IMR-90 (cell line): ENCODE measurements at regions not wholly inside any gene's neighbourhood (a gene's known extent, or its start where the extent isn't known, plus 50 kb on each side); places are given as distances from the start of the nearest gene placed in this dataset.

Experiments used
- ATAC-seq: fragments of 200-7000 bp; cut with Tn5 transposase; 2 replicates; pipeline ENCODE4 v1.9.1; 2020; ENCODE audit warnings: low read depth, mild to moderate bottlenecking, moderate library complexity
- BruUV-seq: library from RNA; stranded (reverse); fragments of 400-500 nt; replicated peaks from 2 replicates; lab custom pipeline; 2021; lab: Mats Ljungman, UMichigan
- CTCF ChIA-PET: fragments of 300-600 bp; formaldehyde crosslinking; extraction: SDS; loops from one replicate; lab custom pipeline; 2021; ENCODE audit warnings: antibody characterized with exemption; lab: Yijun Ruan, JAX
- POLR2A ChIA-PET: fragments of 300-600 bp; sonication (Branson Sonifier 250); formaldehyde crosslinking; loops from one replicate; lab custom pipeline; 2022; ENCODE audit warnings: antibody characterized with exemption; ENCODE audit not compliant: unreplicated experiment; lab: Charles Lee
- DNase-seq: peaks from one replicate; pipeline ENCODE4 v3.0.0; 2013
- H2AFZ ChIP-seq: replicated peaks from 2 replicates; pipeline ENCODE3; 2013; ENCODE audit warnings: low read length, mild to moderate bottlenecking; ENCODE audit not compliant: poor library complexity
- H2AK5ac ChIP-seq: 2 replicates; pipeline ENCODE4 v1.6.1; 2013; ENCODE audit warnings: low read depth, low read length, inconsistent platforms
- H2AK9ac ChIP-seq: replicated peaks from 2 replicates; pipeline ENCODE3; 2013; ENCODE audit warnings: mild to moderate bottlenecking, low read depth, low read length, moderate library complexity; ENCODE audit not compliant: poor library complexity
- H2BK120ac ChIP-seq: 2 replicates; pipeline ENCODE4 v1.6.1; 2013; ENCODE audit warnings: low read depth, low read length, inconsistent platforms
- H2BK15ac ChIP-seq: 3 replicates; pipeline ENCODE4 v1.6.1; 2013; ENCODE audit warnings: low read depth, low read length, inconsistent platforms
- H2BK20ac ChIP-seq: 2 replicates; pipeline ENCODE4 v1.6.1; 2013; ENCODE audit warnings: low read depth, mild to moderate bottlenecking, inconsistent platforms, low read length, moderate library complexity
- H2BK5ac ChIP-seq: 2 replicates; pipeline ENCODE4 v1.6.1; 2013; ENCODE audit warnings: mild to moderate bottlenecking, low read depth, low read length, inconsistent platforms; ENCODE audit not compliant: poor library complexity, severe bottlenecking
- H3K14ac ChIP-seq: replicated peaks from 2 replicates; pipeline ENCODE4 v1.6.1; 2013; ENCODE audit warnings: low read depth, low read length, inconsistent platforms
- H3K18ac ChIP-seq: 2 replicates; pipeline ENCODE4 v1.6.1; 2013; ENCODE audit warnings: low read depth, low read length, control low read depth
- H3K23ac ChIP-seq: 2 replicates; pipeline ENCODE4 v1.6.1; 2013; ENCODE audit warnings: low read depth, low read length, inconsistent platforms
- H3K27ac ChIP-seq: 2 replicates; pipeline ENCODE4 v1.5.1; 2013; ENCODE audit warnings: mild to moderate bottlenecking, control low read depth, low read length; ENCODE audit not compliant: insufficient read depth
- H3K27me3 ChIP-seq: 2 replicates; pipeline ENCODE4 v1.6.1; 2013; ENCODE audit warnings: low read length; ENCODE audit not compliant: control insufficient read depth, insufficient read depth
- H3K36me3 ChIP-seq: 2 replicates; pipeline ENCODE4 v1.6.1; 2013; ENCODE audit warnings: low read length, mixed read lengths; ENCODE audit not compliant: control insufficient read depth, insufficient read depth
- H3K4ac ChIP-seq: 2 replicates; pipeline ENCODE4 v1.6.1; 2013; ENCODE audit warnings: low read depth, low read length, inconsistent platforms
- H3K4me1 ChIP-seq: 2 replicates; pipeline ENCODE4 v1.6.1; 2013; ENCODE audit warnings: low read length, mixed read lengths; ENCODE audit not compliant: control insufficient read depth, insufficient read depth
- H3K4me2 ChIP-seq: 2 replicates; pipeline ENCODE4 v1.6.1; 2013; ENCODE audit warnings: low read depth, mild to moderate bottlenecking, control low read depth, low read length, moderate library complexity
- H3K4me3 ChIP-seq: 2 replicates; pipeline ENCODE4 v1.5.1; 2013; ENCODE audit warnings: low read depth, mild to moderate bottlenecking, control low read depth, low read length, moderate library complexity; ENCODE audit not compliant: insufficient read depth
- H3K56ac ChIP-seq: 2 replicates; pipeline ENCODE4 v1.6.1; 2013; ENCODE audit warnings: low read length, inconsistent platforms; ENCODE audit not compliant: insufficient read depth; ENCODE audit errors: extremely low read depth
- H3K79me1 ChIP-seq, 2 experiments: 2 replicates each; pipeline ENCODE4 v1.6.1; 2013; ENCODE audit warnings: low read length in 2 of 2, inconsistent platforms in 1 of 2, low read depth in 1 of 2
- H3K9ac ChIP-seq: 2 replicates; pipeline ENCODE4 v1.6.1; 2013; ENCODE audit warnings: low read depth, low read length, control low read depth
- H3K9me1 ChIP-seq: 2 replicates; pipeline ENCODE4 v1.6.1; 2013; ENCODE audit warnings: low read length, inconsistent platforms; ENCODE audit not compliant: insufficient read depth
- H3K9me3 ChIP-seq: 2 replicates; pipeline ENCODE4 v1.6.1; 2013; ENCODE audit warnings: low read length; ENCODE audit not compliant: control insufficient read depth, insufficient read depth
- H4K20me1 ChIP-seq: 2 replicates; pipeline ENCODE4 v1.6.1; 2013; ENCODE audit warnings: low read length, inconsistent platforms; ENCODE audit not compliant: insufficient read depth
- H4K5ac ChIP-seq: 2 replicates; pipeline ENCODE4 v1.6.1; 2013; ENCODE audit warnings: mild to moderate bottlenecking, low read depth, low read length, control low read depth
- H4K8ac ChIP-seq, 2 experiments: 2 replicates each; pipeline ENCODE4 v1.6.1; 2013; ENCODE audit warnings: low read depth in 2 of 2, low read length in 2 of 2, control low read depth in 1 of 2, inconsistent platforms in 1 of 2
- H4K91ac ChIP-seq: 2 replicates; pipeline ENCODE4 v1.6.1; 2013; ENCODE audit warnings: low read depth, low read length, inconsistent platforms; ENCODE audit not compliant: insufficient read depth
- CEBPB ChIP-seq: IDR thresholded peaks from 2 replicates; pipeline ENCODE4 v1.6.1; 2012; ENCODE audit warnings: low read depth, low read length, improper control_type of control experiment
- CHD1 ChIP-seq: IDR thresholded peaks from 2 replicates; pipeline ENCODE4 v1.6.1; 2012; ENCODE audit warnings: low read depth, low read length, improper control_type of control experiment
- MAFK ChIP-seq: IDR thresholded peaks from 2 replicates; pipeline ENCODE4 v1.6.1; 2012; ENCODE audit warnings: low read depth, low read length, improper control_type of control experiment
- MAZ ChIP-seq: IDR thresholded peaks from 2 replicates; pipeline ENCODE4 v1.6.1; 2012; ENCODE audit warnings: low read depth, mild to moderate bottlenecking, low read length, improper control_type of control experiment, moderate library complexity, borderline replicate concordance
- NFE2L2 ChIP-seq: fragments of 150-350 bp; IDR thresholded peaks from 2 replicates; pipeline ENCODE4 v1.6.1; 2016; ENCODE audit warnings: low read depth, mild to moderate bottlenecking, low read length
- RAD21 ChIP-seq: IDR thresholded peaks from 2 replicates; pipeline ENCODE4 v1.6.1; 2012; ENCODE audit warnings: low read length, improper control_type of control experiment
- RCOR1 ChIP-seq: IDR thresholded peaks from 2 replicates; pipeline ENCODE4 v1.6.1; 2012; ENCODE audit warnings: mild to moderate bottlenecking, low read length, improper control_type of control experiment; ENCODE audit not compliant: insufficient replicate concordance
- SMC3 ChIP-seq: fragments of 150-350 bp; IDR thresholded peaks from 2 replicates; pipeline ENCODE4 v1.6.1; 2016; ENCODE audit warnings: low read depth, mild to moderate bottlenecking, antibody characterized with exemption, low read length, moderate library complexity
- WGBS, 2 experiments: methylation state at CpG; one replicate each; pipeline versions ENCODE4 v1.1.5 to v1.1.7; 2013; ENCODE audit warnings: missing lambda C conversion rate in 2 of 2; ENCODE audit not compliant: insufficient read length in 1 of 2; ENCODE audit errors: extremely low coverage in 2 of 2; 5-methylcytosine and 5-hydroxymethylcytosine counted together
- dilution Hi-C: fragments of 300-500 bp; cut with HindIII; formaldehyde crosslinking; loops from one replicate; pipeline ENCODE4 v1.14.3; 2018; ENCODE audit warnings: low sequenced_read_pairs; ENCODE audit not compliant: unreplicated experiment
- in situ Hi-C: fragments of 300-500 bp; cut with MboI; formaldehyde crosslinking; loops from 3 replicates; pipeline ENCODE4 v1.14.3; 2019; ENCODE audit warnings: low sequenced_read_pairs, inconsistent platforms, mixed read lengths
- intact Hi-C: fragments of 100-400 bp; cut with micrococcal nuclease; formaldehyde crosslinking; loops from 2 replicates; pipeline ENCODE4 v1.10.0; 2022
- TF ChIP-seq, protein P1 (sequence below): fragments of 150-350 bp; IDR thresholded peaks from 2 replicates; pipeline ENCODE4 v1.6.1; 2016; ENCODE audit warnings: low read depth, mild to moderate bottlenecking, low read length, moderate library complexity, borderline replicate concordance
- TF ChIP-seq, protein P2 (sequence below): conservative IDR thresholded peaks from 2 replicates; pipeline ENCODE4 v1.5.1; 2012; ENCODE audit warnings: mild to moderate bottlenecking, low read depth, low read length, improper control_type of control experiment

DNA sequence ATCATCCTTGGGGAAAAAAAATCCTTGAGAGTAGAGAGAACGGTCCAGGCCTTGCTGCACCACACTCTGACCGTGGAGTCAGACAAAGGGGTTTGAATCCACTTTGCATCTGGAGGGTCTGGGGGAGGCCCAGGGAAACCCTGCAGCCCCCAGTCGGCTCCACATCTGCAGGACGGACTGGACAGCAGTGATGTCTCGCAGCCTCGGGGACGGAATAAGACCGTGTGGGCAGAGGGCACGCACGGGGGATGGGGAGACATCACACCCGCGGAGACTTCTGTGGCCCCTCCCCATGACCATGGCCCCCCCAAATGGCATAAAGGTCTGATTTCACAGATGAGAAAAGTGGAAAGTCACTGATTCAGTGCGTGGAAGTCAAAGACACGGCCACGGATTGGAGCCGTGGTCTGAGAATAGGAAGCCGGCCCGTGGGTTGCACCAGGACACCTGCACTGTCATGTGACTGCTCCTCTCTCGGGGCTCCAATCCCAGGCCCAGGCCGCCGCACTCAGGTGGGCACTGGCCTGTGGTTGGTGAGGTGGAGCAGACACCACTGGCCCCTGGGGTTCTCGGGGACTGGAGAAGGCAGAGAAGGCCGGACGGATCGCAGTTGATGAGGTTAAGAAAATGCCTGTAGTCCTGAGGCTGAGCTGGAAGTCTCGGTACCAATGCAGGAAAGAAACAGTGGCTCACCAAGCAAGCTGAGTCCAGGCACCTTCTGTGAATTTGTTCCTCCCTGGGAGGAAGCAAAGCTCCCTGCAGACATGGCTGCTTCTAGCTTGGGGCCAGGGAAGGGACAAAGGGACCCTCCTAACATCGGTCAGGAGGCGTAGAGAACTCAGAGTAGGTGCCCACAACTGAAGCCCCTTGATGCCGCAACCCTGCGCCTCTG, 61.8 kb downstream of the RTP5 start (continued):
- TF ChIP-seq MAFK = no peak

DNA sequence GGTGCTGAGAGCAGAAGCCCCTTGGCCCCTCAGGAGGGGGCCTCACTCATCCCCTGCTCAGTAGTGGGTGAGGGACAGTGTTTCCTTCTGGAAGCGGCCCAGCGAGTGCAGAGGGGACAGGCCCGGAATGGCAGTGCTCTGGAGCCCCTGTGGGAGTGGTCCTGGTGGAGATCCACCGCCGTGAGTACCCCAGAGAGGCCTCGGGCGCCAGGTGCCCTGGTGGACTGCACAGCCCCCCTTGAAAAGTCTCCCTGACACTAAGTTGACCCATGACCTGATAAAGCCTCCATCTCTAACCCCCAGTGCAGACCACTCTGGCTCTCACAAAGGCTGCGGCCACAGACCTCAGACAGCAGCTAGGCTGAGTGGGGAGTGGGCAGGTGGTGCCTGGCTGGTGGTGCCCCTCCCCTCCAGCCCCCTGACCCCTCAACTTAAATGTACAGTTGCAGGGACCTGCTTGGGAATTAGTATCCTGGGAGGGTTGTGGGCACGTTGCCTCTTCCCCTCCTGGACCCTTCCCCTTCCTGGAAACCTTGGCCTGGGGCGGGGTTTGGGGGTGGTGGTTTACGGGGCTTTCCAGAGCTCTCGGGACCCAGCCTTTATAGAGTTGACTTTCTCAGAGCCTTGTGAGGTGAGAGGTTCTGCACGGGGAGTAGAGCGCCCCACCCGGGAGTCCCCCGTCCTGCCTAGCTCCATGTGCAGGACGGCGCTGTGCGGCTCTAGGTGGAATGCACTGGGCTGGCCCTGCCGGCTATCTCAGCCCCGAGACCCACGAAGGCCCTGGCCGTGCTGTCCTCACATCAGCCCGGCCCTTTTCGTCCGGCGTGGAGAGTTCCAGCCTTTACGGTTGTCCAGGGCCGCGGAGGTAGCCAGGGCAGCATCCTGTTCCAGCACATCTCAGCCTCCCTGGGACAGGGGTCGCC, 62.7 kb downstream of the RTP5 start:
- Histone ChIP-seq H3K18ac (no peak overlapping the region), H3K4me2 (no peak overlapping the region), H4K91ac (no peak overlapping the region), H3K79me1 (no peaks in the 10 kb centered on the region), H3K36me3 (no peaks in the 10 kb centered on the region), H3K27me3 (peaks cover 6% of the 10 kb centered on the region; the same call in 1 of the 2 replicates), H2BK120ac (no peak overlapping the region), H3K23ac (no peak overlapping the region), H2AK5ac (no peak overlapping the region), H3K4me3 (no peak overlapping the region), H4K8ac (no peak overlapping the region), H2BK15ac (no peak overlapping the region), H4K5ac (no peak overlapping the region), H3K4ac (no peak overlapping the region), H3K27ac (no peak overlapping the region), H3K9me3 (peaks cover 3% of the 10 kb centered on the region; the same call in 1 of the 2 replicates), H4K20me1 (no peaks in the 10 kb centered on the region), H3K56ac (no peak overlapping the region), H3K9me1 (no peaks in the 10 kb centered on the region), H3K4me1 (peaks cover 4% of the 10 kb centered on the region; the same call in 1 of the 2 replicates), H2AFZ (no peak overlapping the region), H2BK5ac (no peak overlapping the region), H3K9ac (no peak overlapping the region), H2BK20ac (no peak overlapping the region), H3K14ac (no peak overlapping the region), H2AK9ac (no peak overlapping the region)
- ChIA-PET POLR2A (no interaction called here), CTCF (no interaction called here)
- BruUV-seq = no TSS peak
- dilution Hi-C loops (no loop called here), in situ Hi-C loops (no loop called here), intact Hi-C loops (no loop called here)
- TF ChIP-seq MAZ (no peak), RAD21 (no peak), CEBPB (no peak), MAFK (no peak), NFE2L2 (no peak), SMC3 (no peak), RCOR1 (no peak), CHD1 (no peak)
- TF ChIP-seq, protein P1, sequence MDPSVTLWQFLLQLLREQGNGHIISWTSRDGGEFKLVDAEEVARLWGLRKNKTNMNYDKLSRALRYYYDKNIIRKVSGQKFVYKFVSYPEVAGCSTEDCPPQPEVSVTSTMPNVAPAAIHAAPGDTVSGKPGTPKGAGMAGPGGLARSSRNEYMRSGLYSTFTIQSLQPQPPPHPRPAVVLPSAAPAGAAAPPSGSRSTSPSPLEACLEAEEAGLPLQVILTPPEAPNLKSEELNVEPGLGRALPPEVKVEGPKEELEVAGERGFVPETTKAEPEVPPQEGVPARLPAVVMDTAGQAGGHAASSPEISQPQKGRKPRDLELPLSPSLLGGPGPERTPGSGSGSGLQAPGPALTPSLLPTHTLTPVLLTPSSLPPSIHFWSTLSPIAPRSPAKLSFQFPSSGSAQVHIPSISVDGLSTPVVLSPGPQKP = no peak
- TF ChIP-seq, protein P2, sequence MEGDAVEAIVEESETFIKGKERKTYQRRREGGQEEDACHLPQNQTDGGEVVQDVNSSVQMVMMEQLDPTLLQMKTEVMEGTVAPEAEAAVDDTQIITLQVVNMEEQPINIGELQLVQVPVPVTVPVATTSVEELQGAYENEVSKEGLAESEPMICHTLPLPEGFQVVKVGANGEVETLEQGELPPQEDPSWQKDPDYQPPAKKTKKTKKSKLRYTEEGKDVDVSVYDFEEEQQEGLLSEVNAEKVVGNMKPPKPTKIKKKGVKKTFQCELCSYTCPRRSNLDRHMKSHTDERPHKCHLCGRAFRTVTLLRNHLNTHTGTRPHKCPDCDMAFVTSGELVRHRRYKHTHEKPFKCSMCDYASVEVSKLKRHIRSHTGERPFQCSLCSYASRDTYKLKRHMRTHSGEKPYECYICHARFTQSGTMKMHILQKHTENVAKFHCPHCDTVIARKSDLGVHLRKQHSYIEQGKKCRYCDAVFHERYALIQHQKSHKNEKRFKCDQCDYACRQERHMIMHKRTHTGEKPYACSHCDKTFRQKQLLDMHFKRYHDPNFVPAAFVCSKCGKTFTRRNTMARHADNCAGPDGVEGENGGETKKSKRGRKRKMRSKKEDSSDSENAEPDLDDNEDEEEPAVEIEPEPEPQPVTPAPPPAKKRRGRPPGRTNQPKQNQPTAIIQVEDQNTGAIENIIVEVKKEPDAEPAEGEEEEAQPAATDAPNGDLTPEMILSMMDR = no peak
- 94% methylated on average over 17 of the region's 31 CpGs; no CpG with 5 or more reads in 1 of the 2 experiments for WGBS, 2 experiments
- DNase-seq (no peak), ATAC-seq (no peak)
